ENCODE measurements at regions not wholly inside any gene's neighbourhood (a gene's known extent, or its start where the extent isn't known, plus 50 kb on each side); places are given as distances from the start of the nearest gene placed in this dataset.
A peak's percentile ranks its signal among the peaks of the same experiment; 100 is the strongest.

DNA sequence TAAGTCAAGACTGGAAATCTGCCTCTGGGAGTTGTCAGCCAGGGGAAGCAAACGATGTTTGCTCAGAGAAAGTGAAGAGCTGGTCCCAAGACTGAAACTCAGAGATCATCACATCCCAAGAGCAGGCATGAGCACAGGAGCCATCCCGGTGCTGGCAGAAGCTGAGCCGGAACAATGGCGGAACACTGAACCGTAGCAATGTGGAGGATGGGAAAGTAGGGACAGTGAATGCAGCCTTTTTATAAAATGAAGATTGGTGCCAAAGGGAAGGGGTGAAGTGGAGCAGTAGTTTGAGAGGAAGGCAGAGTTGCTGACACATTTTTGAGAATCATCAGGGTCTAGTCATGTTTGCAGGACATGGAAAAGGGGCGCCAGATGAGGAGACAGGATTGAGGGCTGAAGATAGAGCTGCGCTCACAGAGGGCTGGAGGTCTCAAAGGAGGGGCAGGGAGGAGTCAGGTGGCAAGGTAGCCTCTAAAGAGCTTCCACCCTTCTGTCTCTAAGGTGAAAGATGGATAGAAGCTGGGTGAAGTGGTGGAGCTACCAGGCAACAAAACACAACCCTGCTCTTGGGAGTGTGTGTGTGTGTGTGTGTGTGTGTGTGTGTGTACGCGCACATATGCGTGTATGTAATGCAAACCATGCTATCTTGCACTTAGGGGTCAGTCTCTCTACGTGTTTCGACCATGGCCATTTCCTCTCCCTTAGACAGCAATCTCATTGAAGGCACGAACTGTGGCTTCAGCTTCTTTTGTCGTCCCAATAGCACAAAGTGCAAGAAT is 94.3 kb upstream of the IRF2BP2 start (continued):
- no peak for TF ChIP-seq ZNF140 (tag by site-specific recombination; IDR thresholded peaks at IDR 0.05)
- no peak for TF ChIP-seq ZNF623 (tag by site-specific recombination; IDR thresholded peaks at IDR 0.05)
- no peak for TF ChIP-seq ZNF211 (tag by site-specific recombination; IDR thresholded peaks at IDR 0.05; ENCODE audit: low read depth)
- TF ChIP-seq PRDM1 (tag by site-specific recombination; IDR thresholded peaks at IDR 0.05), result peak; percentile 29; the same call in 1 of the 2 replicates
- no peak; the same call in 1 of the 2 replicates for TF ChIP-seq ZNF112 (tag by site-specific recombination; IDR thresholded peaks at IDR 0.05)
- TF ChIP-seq KLF8 (tag by site-specific recombination; IDR thresholded peaks at IDR 0.05), result no peak
- TF ChIP-seq ZNF223 (tag by site-specific recombination; IDR thresholded peaks at IDR 0.05), result no peak

DNA sequence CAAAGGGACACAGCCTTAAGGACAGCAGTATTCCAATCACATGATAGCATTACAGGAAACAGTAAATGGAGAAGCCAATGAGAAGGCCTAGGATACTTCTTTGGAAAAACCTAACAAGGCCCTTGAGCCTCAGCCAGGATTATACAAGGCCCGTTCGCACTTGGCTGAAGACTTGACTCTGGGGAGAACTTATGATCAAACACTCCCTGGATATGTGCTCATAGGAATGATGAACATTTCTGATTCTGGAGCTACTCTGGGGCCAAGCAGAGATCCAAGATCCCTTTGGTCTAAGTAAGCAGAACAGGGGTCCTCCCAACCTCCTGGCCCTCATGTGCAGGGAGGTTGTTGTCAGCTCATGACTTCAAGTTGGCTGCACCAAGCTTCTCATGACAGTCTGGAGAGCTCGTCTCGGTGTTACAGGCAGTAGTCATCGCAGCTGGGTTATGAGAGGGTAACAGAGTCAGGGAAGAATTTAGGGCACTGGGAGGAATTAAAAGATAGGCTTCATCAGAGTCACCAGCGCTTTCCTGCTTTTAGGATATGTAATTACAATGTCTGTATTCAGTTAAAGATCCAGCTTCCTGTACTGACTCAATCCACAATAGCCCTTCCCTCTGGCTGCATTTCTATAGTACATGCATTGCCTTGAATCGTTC is 92.5 kb upstream of the IRF2BP2 start:
- Histone ChIP-seq H3K36me3 (ENCODE audit: control insufficient read depth in 2 of 2, insufficient read depth in 1 of 2, low read length in 2 of 2) (no peaks in the 10 kb centered on the region), H3K27ac (ENCODE audit: extremely low read depth, low read depth, low read length) (no peak overlapping the region), H3K4me1 (ENCODE audit: control insufficient read depth, insufficient read depth, low read length) (peaks cover 12% of the 10 kb centered on the region), H3K9me3 (ENCODE audit: control insufficient read depth, insufficient read depth, low read depth, low read length) (no peaks in the 10 kb centered on the region), H3K4me3 (ENCODE audit: low read depth, low read length) (no peak overlapping the region)
- ChIA-PET CTCF (interaction anchor here (0.5 to 1.7 kb wide), 13 partner anchors 8 to 862 kb away, joined by 3 to 5 read pairs (median 3); no protein-coding TSS in a partner anchor), POLR2A (interaction anchor here (2.3 kb wide), 1 partner anchor 92 kb away, joined by 6 read pairs; the partner anchor contains the start of gene IRF2BP2)
- TF ChIP-seq ZSCAN30 (tag by site-specific recombination; IDR thresholded peaks at IDR 0.05) (no peak), SP7 (tag by site-specific recombination; IDR thresholded peaks at IDR 0.05) (peak; percentile 60)

DNA sequence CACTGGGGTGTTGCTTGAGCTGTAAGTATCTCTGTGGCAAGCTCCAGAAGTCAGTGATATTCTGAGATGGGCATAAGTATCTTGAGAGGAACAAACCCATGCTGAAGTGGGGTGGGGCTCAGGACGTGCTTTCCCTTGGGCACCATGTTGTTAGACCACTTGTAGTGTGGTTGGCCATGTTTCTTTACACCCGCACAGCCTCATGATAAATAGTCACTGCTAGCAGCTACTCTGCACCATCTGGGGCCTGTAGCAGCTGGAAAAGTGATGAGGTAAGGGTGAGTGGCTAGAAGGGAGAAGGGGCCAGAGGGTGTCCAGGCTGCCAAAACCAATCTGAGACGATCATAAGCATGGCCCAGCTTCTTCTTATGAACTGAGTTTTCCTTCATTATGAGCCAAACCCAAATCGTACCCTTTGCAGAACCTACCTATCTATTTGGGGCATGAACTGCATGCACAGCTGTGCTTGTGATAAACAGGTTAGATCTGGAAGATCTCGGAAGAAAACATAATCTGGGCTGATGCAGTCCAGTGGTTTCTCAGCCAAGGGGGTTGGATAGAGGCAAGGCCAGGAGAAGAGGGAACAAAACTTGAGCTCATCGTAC is 91.9 kb upstream of the IRF2BP2 start:
- Histone ChIP-seq H3K9me3 (ENCODE audit: control insufficient read depth, insufficient read depth, low read depth, low read length) (no peaks in the 10 kb centered on the region), H3K4me1 (ENCODE audit: control insufficient read depth, insufficient read depth, low read length) (peaks cover 12% of the 10 kb centered on the region), H3K36me3 (ENCODE audit: control insufficient read depth in 2 of 2, insufficient read depth in 1 of 2, low read length in 2 of 2) (no peaks in the 10 kb centered on the region), H3K4me3 (ENCODE audit: low read depth, low read length) (no peak overlapping the region), H3K27ac (ENCODE audit: extremely low read depth, low read depth, low read length) (no peak overlapping the region)
- TF ChIP-seq SP2 (tag by site-specific recombination; IDR thresholded peaks at IDR 0.05), result no peak
- TF ChIP-seq, protein P1, sequence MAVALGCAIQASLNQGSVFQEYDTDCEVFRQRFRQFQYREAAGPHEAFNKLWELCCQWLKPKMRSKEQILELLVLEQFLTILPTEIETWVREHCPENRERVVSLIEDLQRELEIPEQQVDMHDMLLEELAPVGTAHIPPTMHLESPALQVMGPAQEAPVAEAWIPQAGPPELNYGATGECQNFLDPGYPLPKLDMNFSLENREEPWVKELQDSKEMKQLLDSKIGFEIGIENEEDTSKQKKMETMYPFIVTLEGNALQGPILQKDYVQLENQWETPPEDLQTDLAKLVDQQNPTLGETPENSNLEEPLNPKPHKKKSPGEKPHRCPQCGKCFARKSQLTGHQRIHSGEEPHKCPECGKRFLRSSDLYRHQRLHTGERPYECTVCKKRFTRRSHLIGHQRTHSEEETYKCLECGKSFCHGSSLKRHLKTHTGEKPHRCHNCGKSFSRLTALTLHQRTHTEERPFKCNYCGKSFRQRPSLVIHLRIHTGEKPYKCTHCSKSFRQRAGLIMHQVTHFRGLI (tag by site-specific recombination; IDR thresholded peaks at IDR 0.05), result peak; percentile 82
- CTCF ChIA-PET, result interaction anchor here (0.5 to 1.7 kb wide), 12 partner anchors 9 to 382 kb away, joined by 3 to 5 read pairs (median 3); no protein-coding TSS in a partner anchor
- POLR2A ChIA-PET, result interaction anchor here (0.6 to 2.3 kb wide), 2 partner anchors 10 to 91 kb away, joined by 3 to 6 read pairs; partner anchors contain the start of gene IRF2BP2

DNA sequence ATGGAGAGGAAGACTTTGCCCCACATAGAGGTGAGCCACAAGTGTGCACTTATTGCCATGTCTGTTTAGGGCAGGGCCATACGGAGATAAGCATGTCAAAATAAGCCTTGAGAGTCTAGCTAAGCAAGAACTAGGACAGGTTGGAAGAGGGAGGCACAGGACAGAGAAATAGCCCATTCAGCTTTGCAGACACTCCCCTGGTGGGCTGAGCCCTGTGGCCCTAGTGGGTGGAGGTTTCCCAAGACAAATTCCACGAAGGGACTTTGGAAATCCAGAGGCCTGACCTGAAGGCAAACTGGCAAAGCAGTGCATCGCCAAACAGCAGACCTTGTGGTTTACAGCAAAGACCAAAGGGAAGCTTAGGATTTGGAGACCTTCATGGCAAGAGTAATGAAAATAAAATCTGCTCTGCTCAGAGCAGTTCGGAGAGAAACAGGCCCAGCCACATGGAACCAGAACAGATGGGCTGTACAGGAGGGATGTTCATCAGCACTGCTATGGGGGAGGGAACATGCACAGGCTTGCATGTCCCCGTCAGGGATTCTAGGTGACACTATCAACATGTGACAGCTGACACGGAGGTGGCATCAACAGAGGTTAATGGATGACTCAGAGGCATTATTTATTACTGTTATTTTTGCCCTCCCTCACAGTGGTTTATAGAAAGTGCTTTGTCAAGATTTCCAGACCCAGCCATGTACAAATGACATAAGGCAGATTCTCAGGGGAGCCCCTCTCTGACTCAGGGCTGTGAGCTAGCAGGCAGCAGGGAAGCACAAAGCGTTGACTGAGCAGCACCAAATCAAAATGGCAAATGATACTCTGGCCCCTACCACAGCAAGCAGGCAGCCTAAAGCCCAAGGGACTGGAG is 90.1 kb upstream of the IRF2BP2 start:
- POLR2A ChIA-PET, result interaction anchor here (1.0 to 1.4 kb wide), 3 partner anchors 18 to 96 kb away, joined by 3 to 7 read pairs (median 3); no protein-coding TSS in a partner anchor
- Histone ChIP-seq H3K4me1 (ENCODE audit: control insufficient read depth, insufficient read depth, low read length) (peaks cover 12% of the 10 kb centered on the region), H3K4me3 (ENCODE audit: low read depth, low read length) (no peak overlapping the region), H3K36me3 (ENCODE audit: control insufficient read depth in 2 of 2, insufficient read depth in 1 of 2, low read length in 2 of 2) (no peaks in the 10 kb centered on the region), H3K9me3 (ENCODE audit: control insufficient read depth, insufficient read depth, low read depth, low read length) (no peaks in the 10 kb centered on the region), H3K27ac (ENCODE audit: extremely low read depth, low read depth, low read length) (peak overlapping the region; percentile 65)
- CTCF ChIA-PET, result interaction anchor here (0.6 to 1.4 kb wide), 3 partner anchors 9 to 201 kb away, joined by 3 to 4 read pairs (median 4); no protein-coding TSS in a partner anchor
- TF ChIP-seq ZNF292 (tag by site-specific recombination; IDR thresholded peaks at IDR 0.05; ENCODE audit: borderline replicate concordance, low read depth) (no peak), ZNF791 (tag by site-specific recombination; IDR thresholded peaks at IDR 0.05) (peak; percentile 81; the same call in 1 of the 2 replicates), SCRT2 (tag by site-specific recombination; IDR thresholded peaks at IDR 0.05) (peak; percentile 99), ZNF416 (tag by site-specific recombination; IDR thresholded peaks at IDR 0.05) (no peak), ZNF140 (tag by site-specific recombination; IDR thresholded peaks at IDR 0.05) (no peak)
- TF ChIP-seq, protein P2, sequence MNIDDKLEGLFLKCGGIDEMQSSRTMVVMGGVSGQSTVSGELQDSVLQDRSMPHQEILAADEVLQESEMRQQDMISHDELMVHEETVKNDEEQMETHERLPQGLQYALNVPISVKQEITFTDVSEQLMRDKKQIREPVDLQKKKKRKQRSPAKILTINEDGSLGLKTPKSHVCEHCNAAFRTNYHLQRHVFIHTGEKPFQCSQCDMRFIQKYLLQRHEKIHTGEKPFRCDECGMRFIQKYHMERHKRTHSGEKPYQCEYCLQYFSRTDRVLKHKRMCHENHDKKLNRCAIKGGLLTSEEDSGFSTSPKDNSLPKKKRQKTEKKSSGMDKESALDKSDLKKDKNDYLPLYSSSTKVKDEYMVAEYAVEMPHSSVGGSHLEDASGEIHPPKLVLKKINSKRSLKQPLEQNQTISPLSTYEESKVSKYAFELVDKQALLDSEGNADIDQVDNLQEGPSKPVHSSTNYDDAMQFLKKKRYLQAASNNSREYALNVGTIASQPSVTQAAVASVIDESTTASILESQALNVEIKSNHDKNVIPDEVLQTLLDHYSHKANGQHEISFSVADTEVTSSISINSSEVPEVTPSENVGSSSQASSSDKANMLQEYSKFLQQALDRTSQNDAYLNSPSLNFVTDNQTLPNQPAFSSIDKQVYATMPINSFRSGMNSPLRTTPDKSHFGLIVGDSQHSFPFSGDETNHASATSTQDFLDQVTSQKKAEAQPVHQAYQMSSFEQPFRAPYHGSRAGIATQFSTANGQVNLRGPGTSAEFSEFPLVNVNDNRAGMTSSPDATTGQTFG (tag by site-specific recombination; IDR thresholded peaks at IDR 0.05; ENCODE audit: borderline replicate concordance), result no peak; the same call in 1 of the 2 replicates
- TF ChIP-seq, protein P3, sequence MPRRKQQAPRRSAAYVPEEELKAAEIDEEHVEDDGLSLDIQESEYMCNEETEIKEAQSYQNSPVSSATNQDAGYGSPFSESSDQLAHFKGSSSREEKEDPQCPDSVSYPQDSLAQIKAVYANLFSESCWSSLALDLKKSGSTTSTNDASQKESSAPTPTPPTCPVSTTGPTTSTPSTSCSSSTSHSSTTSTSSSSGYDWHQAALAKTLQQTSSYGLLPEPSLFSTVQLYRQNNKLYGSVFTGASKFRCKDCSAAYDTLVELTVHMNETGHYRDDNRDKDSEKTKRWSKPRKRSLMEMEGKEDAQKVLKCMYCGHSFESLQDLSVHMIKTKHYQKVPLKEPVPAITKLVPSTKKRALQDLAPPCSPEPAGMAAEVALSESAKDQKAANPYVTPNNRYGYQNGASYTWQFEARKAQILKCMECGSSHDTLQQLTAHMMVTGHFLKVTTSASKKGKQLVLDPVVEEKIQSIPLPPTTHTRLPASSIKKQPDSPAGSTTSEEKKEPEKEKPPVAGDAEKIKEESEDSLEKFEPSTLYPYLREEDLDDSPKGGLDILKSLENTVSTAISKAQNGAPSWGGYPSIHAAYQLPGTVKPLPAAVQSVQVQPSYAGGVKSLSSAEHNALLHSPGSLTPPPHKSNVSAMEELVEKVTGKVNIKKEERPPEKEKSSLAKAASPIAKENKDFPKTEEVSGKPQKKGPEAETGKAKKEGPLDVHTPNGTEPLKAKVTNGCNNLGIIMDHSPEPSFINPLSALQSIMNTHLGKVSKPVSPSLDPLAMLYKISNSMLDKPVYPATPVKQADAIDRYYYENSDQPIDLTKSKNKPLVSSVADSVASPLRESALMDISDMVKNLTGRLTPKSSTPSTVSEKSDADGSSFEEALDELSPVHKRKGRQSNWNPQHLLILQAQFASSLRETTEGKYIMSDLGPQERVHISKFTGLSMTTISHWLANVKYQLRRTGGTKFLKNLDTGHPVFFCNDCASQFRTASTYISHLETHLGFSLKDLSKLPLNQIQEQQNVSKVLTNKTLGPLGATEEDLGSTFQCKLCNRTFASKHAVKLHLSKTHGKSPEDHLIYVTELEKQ (tag by site-specific recombination; IDR thresholded peaks at IDR 0.05; ENCODE audit: borderline replicate concordance), result peak; percentile 100

All from HEK293 (cell line).